Ecto neural progenitor cell (in vitro differentiated cells): ENCODE measurements at regions not wholly inside any gene's neighbourhood (a gene's known extent, or its start where the extent isn't known, plus 50 kb on each side); places are given as distances from the start of the nearest gene placed in this dataset.

Experiments used
- DNase-seq: peaks from one replicate; pipeline ENCODE4 v3.0.0-alpha.2; 2018; ENCODE audit warnings: low spot score

DNA sequence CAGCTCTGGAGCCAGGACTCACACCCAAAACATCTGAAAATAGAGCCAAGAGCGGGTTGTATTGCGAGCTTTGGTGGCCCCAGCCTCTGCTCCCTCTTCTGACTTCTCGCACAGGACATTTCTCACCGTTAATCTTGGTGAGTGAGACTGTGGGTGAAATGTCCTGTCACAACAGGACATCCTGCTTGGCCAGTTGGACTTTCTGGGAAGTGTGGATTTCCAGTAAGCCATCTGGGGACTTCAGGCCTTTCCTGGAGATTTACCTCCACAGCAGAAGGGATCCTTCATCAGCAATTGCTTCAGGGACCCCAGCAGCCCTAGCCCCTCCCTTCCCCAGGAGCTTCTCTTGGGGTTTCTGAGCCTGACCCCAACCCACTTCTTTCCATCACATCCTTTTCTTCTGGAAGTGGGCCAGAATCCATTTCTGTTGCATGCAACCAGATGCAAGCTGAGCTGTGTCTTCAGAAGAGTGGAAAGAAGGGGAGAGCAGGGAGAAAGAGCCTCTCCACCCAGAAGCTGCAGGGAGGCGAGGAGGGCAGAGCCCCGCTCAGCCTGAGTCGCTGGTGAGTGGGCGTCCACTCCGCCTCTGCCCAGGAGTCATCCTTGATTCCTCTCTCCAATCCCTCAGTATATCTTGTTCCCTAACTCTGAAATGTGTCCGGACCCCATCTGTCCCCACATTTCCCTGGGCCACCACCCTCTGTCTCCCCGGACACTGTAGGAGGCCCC is 50.3 kb upstream of the GADD45G start:
- no peak for DNase-seq

DNA sequence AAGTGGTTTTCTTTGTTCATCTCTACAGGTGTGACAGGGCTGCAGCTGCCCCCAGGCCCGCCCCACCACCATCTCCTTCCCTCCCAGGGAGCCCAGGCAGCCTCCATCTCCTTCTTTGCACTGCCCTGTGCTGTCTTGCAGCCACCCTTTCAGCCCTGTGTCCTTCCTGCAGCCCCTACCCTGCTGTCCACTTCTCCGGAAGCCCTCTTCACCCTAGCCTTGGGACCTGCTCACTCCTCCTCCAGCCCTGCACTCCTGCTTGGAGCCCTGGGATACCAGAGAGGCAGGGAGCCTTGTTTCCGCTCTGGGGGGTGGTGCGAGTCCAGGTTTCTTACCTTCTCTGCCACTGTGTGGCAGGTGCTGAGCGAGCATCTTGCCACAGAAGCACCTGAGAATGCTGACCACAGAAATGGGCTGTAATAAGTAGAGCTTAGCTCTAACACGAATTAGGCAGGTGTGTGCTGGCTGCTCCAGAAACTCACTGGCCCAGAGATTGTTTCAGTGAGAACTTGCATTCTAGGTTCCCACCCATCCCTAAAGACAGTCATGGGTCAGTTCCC is 51.3 kb upstream of the GADD45G start:
- DNase-seq, result no peak

DNA sequence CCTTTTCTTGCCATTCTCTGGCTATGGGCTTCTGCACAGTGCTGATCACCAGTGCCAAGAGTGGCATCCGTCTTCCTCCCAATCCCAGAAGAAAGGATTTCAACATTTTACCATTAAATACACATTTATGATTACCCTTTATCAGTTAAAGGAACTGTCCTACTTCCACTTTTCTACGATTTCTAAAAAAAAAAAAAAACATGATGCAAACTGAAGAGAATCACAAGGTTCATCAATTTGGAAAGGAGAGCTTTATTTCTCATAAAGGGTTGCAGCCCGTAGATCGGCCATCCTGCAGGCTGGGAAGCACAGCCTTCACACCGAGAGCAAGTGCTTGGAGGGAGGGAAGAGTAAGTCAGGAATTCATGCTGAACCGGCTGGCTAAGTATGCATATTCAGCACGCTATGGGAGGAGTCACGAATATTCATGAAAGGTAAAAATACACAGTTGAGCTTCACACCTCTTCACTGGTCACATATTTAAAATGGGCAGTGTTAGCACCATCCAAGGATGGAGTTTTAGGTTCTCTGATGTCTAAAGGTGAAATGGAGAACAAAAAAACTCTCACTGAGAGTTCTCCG is 52.5 kb upstream of the SEMA4D start:
- DNase-seq, result no peak

DNA sequence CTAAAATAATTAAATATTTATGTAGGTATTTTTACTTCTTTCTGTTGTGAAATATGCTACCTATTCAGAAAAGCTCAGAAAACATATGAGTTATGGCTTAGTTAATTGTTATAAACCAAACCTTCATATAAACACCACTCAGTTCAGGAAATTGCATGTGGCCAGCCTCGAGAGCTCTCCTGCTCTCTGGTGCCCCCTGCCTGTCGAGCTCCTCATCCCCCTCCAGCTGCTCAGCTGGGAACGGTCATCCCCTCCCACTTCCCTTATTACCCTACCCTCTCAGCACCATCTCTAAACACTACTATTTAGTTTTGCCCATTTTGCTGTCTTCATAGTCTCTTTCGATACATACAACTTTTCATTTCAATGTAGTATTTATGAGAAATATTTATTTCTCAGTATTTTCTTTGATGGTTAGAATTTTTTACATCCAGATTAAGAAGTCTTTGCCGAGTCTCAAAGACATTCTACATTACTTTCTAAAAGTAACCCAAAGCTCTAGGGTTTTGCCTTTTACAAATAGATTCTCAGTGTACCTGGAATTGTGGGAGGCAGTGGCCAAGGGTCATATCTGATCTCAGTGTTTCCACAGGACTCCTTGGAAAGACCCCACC is 51.2 kb upstream of the SEMA4D start:
- DNase-seq, result peak; percentile 74

DNA sequence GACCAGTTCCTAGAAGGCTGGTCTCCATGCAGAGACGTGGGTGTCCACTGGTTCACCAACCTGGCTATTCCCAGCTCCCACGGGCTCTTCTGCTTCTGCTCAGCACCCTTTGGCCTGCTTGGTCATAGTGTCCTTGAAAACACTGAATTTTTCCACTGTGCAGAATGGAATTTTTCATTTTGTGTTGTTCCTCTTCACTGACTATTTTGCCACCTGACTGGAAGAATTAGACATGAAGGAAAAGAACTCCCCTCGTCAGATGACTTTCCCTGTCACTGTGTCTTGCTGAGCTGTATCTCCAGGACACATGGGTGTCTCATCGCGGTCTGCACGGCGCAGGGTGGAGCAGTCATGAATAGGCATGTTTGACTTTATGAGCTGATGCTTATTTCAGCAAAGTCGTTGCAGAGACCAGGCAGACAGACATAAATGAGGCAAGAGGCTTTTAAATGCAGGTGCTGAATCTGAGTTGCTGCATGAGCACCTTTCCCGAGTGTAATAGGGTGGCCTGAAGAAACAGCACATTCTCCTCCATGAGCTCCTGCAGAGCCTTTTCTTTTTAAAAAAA is 50.2 kb upstream of the SEMA4D start:
- DNase-seq, result no peak
